KMS-11 (cell line): ENCODE measurements at regions not wholly inside any gene's neighbourhood (a gene's known extent, or its start where the extent isn't known, plus 50 kb on each side); places are given as distances from the start of the nearest gene placed in this dataset.

Experiments used
- H2AFZ ChIP-seq: fragments of 200-600 bp; sonication (generic); 2 replicates; pipeline ENCODE4 v1.6.1; 2016; ENCODE audit warnings: antibody characterized with exemption, mixed run types, low read depth
- H3K27ac ChIP-seq: fragments of 200-600 bp; sonication (generic); 2 replicates; pipeline ENCODE4 v1.6.1; 2016; ENCODE audit warnings: mild to moderate bottlenecking, mixed run types
- H3K27me3 ChIP-seq: fragments of 200-600 bp; sonication (generic); 2 replicates; pipeline ENCODE4 v1.6.1; 2017; ENCODE audit warnings: mild to moderate bottlenecking, low read depth, mixed run types, moderate library complexity; ENCODE audit not compliant: insufficient read depth
- H3K36me3 ChIP-seq: fragments of 200-600 bp; sonication (generic); 2 replicates; pipeline ENCODE4 v1.6.1; 2017; ENCODE audit warnings: mild to moderate bottlenecking, mixed run types; ENCODE audit not compliant: insufficient read depth
- H3K4me1 ChIP-seq: fragments of 200-600 bp; sonication (generic); 2 replicates; pipeline ENCODE4 v1.6.1; 2016; ENCODE audit warnings: mild to moderate bottlenecking, low read depth, mixed run types; ENCODE audit not compliant: poor library complexity, severe bottlenecking
- H3K4me2 ChIP-seq: fragments of 200-600 bp; sonication (generic); 2 replicates; pipeline ENCODE4 v1.7.0; 2016; ENCODE audit warnings: mild to moderate bottlenecking, mixed run types
- H3K4me3 ChIP-seq: fragments of 200-600 bp; sonication (generic); IDR thresholded peaks from 2 replicates; pipeline ENCODE4 v1.6.1; 2017; ENCODE audit warnings: low read depth, low read length, mixed read lengths; ENCODE audit not compliant: insufficient read depth
- H3K79me2 ChIP-seq: fragments of 200-600 bp; sonication (generic); 2 replicates; pipeline ENCODE4 v1.6.1; 2016; ENCODE audit warnings: low read depth, mixed run types; ENCODE audit not compliant: insufficient read depth
- H3K9ac ChIP-seq: fragments of 200-600 bp; sonication (generic); 2 replicates; pipeline ENCODE4 v1.6.1; 2016; ENCODE audit warnings: mild to moderate bottlenecking, mixed run types
- H4K20me1 ChIP-seq: fragments of 200-600 bp; sonication (generic); 2 replicates; pipeline ENCODE4 v1.6.1; 2016; ENCODE audit warnings: mild to moderate bottlenecking, mixed run types; ENCODE audit not compliant: insufficient read depth
- TF ChIP-seq, protein P1 (sequence below): fragments of 200-600 bp; sonication (generic); conservative IDR thresholded peaks from 2 replicates; pipeline ENCODE4 v1.6.1; 2017; ENCODE audit warnings: low read depth, mild to moderate bottlenecking, antibody characterized with exemption, low read length, moderate library complexity, mixed read lengths

- no peaks in the 10 kb centered on the region for H3K27me3 ChIP-seq
- H3K79me2 ChIP-seq, result no peaks in the 10 kb centered on the region
- no peak overlapping the region for H2AFZ ChIP-seq
- H3K4me2 ChIP-seq, result no peak overlapping the region
- H3K27ac ChIP-seq, result no peak overlapping the region
- H3K36me3 ChIP-seq, result no peaks in the 10 kb centered on the region
- H3K9ac ChIP-seq, result no peak overlapping the region
- TF ChIP-seq, protein P1, sequence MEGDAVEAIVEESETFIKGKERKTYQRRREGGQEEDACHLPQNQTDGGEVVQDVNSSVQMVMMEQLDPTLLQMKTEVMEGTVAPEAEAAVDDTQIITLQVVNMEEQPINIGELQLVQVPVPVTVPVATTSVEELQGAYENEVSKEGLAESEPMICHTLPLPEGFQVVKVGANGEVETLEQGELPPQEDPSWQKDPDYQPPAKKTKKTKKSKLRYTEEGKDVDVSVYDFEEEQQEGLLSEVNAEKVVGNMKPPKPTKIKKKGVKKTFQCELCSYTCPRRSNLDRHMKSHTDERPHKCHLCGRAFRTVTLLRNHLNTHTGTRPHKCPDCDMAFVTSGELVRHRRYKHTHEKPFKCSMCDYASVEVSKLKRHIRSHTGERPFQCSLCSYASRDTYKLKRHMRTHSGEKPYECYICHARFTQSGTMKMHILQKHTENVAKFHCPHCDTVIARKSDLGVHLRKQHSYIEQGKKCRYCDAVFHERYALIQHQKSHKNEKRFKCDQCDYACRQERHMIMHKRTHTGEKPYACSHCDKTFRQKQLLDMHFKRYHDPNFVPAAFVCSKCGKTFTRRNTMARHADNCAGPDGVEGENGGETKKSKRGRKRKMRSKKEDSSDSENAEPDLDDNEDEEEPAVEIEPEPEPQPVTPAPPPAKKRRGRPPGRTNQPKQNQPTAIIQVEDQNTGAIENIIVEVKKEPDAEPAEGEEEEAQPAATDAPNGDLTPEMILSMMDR, result no peak
- no peaks in the 10 kb centered on the region for H3K4me1 ChIP-seq
- H3K4me3 ChIP-seq, result no peak overlapping the region
- no peaks in the 10 kb centered on the region for H4K20me1 ChIP-seq
Measured at GRCh38 chr9:80235752-80236151, 664.0 kb downstream of the TLE4 start.

- Histone ChIP-seq H3K9ac (no peak overlapping the region), H3K4me1 (no peaks in the 10 kb centered on the region), H3K36me3 (no peaks in the 10 kb centered on the region), H3K27me3 (no peaks in the 10 kb centered on the region), H3K4me2 (no peak overlapping the region), H4K20me1 (no peaks in the 10 kb centered on the region), H3K4me3 (no peak overlapping the region), H3K27ac (no peak overlapping the region), H2AFZ (no peak overlapping the region), H3K79me2 (no peaks in the 10 kb centered on the region)
- TF ChIP-seq, protein P1, result no peak
Measured at GRCh38 chr9:80233906-80234305, 662.1 kb downstream of the TLE4 start.

GRCh38 chr9:80233102-80233843, 661.5 kb downstream of the TLE4 start:
- no peak overlapping the region for H3K4me3 ChIP-seq
- no peaks in the 10 kb centered on the region for H4K20me1 ChIP-seq
- no peaks in the 10 kb centered on the region for H3K27me3 ChIP-seq
- TF ChIP-seq, protein P1, result no peak
- no peak overlapping the region for H3K4me2 ChIP-seq
- H3K9ac ChIP-seq, result no peak overlapping the region
- no peak overlapping the region for H3K27ac ChIP-seq
- no peaks in the 10 kb centered on the region for H3K4me1 ChIP-seq
- no peaks in the 10 kb centered on the region for H3K79me2 ChIP-seq
- H2AFZ ChIP-seq, result no peak overlapping the region
- no peaks in the 10 kb centered on the region for H3K36me3 ChIP-seq

DNA sequence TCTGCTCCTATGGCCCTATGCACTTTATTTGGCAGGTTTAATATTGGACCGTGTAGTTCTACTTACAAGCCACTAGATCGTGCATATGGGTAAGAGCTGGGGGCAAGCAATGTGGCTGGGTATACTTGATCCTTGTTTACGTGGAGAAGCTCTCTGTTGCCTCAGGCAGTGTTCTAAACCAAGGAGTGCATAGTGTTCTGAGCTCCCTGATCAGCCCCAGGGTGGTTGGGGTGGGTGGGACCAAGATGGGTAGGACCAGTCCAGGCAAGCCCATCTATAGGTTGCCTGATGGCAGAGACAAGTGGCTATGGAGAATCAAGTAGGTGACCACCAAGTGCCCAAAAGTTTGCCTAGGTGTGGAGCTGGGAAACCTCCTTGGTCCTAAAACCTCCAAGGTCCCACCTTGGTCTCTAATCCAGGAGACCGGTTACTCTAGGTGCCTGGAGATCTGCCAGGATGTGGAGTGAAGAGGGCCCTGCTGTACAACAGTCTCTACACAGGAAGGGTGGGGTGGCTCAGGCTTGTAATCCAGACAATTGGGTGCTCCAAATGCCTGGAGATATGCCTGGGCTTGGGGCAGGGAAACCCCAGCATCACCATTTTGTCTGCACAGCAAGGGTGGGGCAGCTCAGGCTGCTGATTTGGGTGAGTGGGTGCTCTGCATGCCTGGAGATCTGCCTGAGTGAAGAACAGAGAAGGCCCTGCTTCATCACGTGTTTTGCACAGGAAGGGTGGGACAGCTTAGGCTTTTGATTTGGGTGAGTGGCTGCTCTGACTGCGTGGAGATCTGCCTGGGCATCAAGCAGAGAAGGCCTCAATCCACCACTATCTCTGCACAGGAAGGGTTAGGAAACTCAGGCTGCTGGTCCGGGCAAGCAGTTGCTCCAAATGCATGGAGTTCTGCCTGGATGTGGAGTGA, 659.8 kb downstream of the TLE4 start:
- H4K20me1 ChIP-seq, result no peaks in the 10 kb centered on the region
- H3K36me3 ChIP-seq, result no peaks in the 10 kb centered on the region
- no peak overlapping the region for H3K27ac ChIP-seq
- no peak overlapping the region for H3K4me3 ChIP-seq
- H3K9ac ChIP-seq, result no peak overlapping the region
- H2AFZ ChIP-seq, result no peak overlapping the region
- no peak overlapping the region for H3K4me2 ChIP-seq
- H3K27me3 ChIP-seq, result no peaks in the 10 kb centered on the region
- H3K4me1 ChIP-seq, result no peaks in the 10 kb centered on the region
- TF ChIP-seq, protein P1, result no peak
- no peaks in the 10 kb centered on the region for H3K79me2 ChIP-seq
